ENCODE measurements at regions not wholly inside any gene's neighbourhood (a gene's known extent, or its start where the extent isn't known, plus 50 kb on each side); places are given as distances from the start of the nearest gene placed in this dataset.

GRCh38 chr18:38022234-38022633 is 456.6 kb upstream of the CELF4 start:
- no peak for TF ChIP-seq CTCF (conservative IDR thresholded peaks at IDR 0.05; ENCODE audit: low read depth)
- no peak for DNase-seq (ENCODE audit: low spot score)
- ChIA-PET POLR2A (ENCODE audit: low non-redundant PET) (no interaction called here), CTCF (no interaction called here)
- H3K27ac ChIP-seq, result no peak overlapping the region

- ChIA-PET CTCF (no interaction called here), POLR2A (ENCODE audit: low non-redundant PET) (no interaction called here)
- no peak overlapping the region for H3K27ac ChIP-seq
- TF ChIP-seq CTCF (conservative IDR thresholded peaks at IDR 0.05; ENCODE audit: low read depth), result no peak
- no peak for DNase-seq (ENCODE audit: low spot score)
Observed at GRCh38 chr18:38019292-38019691, 453.7 kb upstream of the CELF4 start.

- TF ChIP-seq CTCF (conservative IDR thresholded peaks at IDR 0.05; ENCODE audit: low read depth), result no peak
- CTCF ChIA-PET, result no interaction called here
- POLR2A ChIA-PET (ENCODE audit: low non-redundant PET), result no interaction called here
- no peak for DNase-seq (ENCODE audit: low spot score)
- no peak overlapping the region for H3K27ac ChIP-seq
Observed at GRCh38 chr18:38010971-38011857, 445.6 kb upstream of the CELF4 start.

DNA sequence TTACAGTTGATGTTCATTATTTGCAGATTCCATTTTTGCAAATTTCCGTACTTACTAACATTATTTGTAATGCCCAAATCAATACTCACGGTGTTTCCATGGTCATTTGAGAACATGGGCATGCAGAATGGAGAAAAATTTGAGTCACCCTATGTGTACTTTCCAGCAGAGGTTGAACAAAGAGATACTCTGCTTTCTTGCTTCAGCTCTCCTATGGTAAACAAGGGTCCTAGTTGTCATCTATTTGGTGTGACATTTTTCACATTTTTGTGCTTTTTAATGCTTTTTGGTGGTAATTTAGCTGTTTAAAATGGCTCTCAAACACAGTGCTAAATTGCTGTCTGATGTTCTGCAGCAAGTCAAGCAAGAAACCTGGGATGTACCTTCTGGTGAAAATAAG is 444.4 kb upstream of the CELF4 start:
- ChIA-PET POLR2A (ENCODE audit: low non-redundant PET) (no interaction called here), CTCF (no interaction called here)
- H3K27ac ChIP-seq, result no peak overlapping the region
- TF ChIP-seq CTCF (conservative IDR thresholded peaks at IDR 0.05; ENCODE audit: low read depth), result no peak
- no peak for DNase-seq (ENCODE audit: low spot score)

DNA sequence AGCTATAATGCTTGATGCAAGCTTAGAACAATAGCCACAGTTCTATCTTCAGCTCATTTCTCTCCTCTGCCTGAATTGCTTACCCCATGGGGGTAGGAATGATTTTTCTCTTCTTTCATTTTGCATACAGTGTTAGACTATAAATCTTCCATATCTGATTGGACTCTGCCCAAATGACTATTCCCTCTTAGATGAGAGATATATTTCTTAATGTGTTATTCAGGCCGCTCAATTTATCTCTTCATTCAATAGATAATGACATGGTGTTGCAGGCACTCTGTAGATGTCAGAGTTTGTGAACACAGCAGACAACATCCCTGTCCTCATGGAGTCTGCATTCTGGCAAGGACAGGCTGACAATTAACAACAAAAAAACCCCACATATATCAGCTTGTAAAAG is 443.7 kb upstream of the CELF4 start:
- TF ChIP-seq CTCF (conservative IDR thresholded peaks at IDR 0.05; ENCODE audit: low read depth), result no peak

GRCh38 chr18:38007676-38008330 is 442.2 kb upstream of the CELF4 start:
- H3K27ac ChIP-seq, result no peak overlapping the region
- no peak for DNase-seq (ENCODE audit: low spot score)
- TF ChIP-seq CTCF (conservative IDR thresholded peaks at IDR 0.05; ENCODE audit: low read depth), result no peak
- ChIA-PET CTCF (no interaction called here), POLR2A (ENCODE audit: low non-redundant PET) (no interaction called here)

More for the DNA sequence above, 443.7 kb upstream of the CELF4 start:
- H3K27ac ChIP-seq, result no peak overlapping the region
- no peak for DNase-seq (ENCODE audit: low spot score)
- ChIA-PET CTCF (no interaction called here), POLR2A (ENCODE audit: low non-redundant PET) (no interaction called here)

All from RWPE1 (cell line).